Caco-2 (cell line): ENCODE measurements at regions not wholly inside any gene's neighbourhood (a gene's known extent, or its start where the extent isn't known, plus 50 kb on each side); places are given as distances from the start of the nearest gene placed in this dataset.

Experiments
- BruUV-seq: library from RNA; stranded (reverse); fragments of 400-500 nt; replicated peaks from 2 replicates; lab custom pipeline; 2021; lab: Mats Ljungman, UMichigan
- CTCF ChIA-PET: fragments of 300-600 bp; sonication (Branson Sonifier 250); formaldehyde crosslinking; loops from one replicate; lab custom pipeline; 2022; ENCODE audit warnings: antibody characterized with exemption; lab: Charles Lee
- POLR2A ChIA-PET: fragments of 300-600 bp; sonication (Branson Sonifier 250); formaldehyde crosslinking; loops from one replicate; lab custom pipeline; 2022; ENCODE audit warnings: antibody characterized with exemption; lab: Charles Lee
- DNase-seq, 2 experiments: peaks; one replicate each; pipeline versions ENCODE4 v3.0.0 to v3.0.0-alpha.2; 2020 to 2022
- H3K27me3 ChIP-seq: replicated peaks from 2 replicates; pipeline ENCODE4 v1.6.0; 2011; ENCODE audit warnings: low read length; ENCODE audit not compliant: control insufficient read depth, insufficient read depth
- H3K36me3 ChIP-seq: 2 replicates; pipeline ENCODE4 v1.5.1; 2011; ENCODE audit warnings: low read length; ENCODE audit not compliant: control insufficient read depth, insufficient read depth
- H3K4me1 ChIP-seq: fragments of 250-450 bp; sonication (Bioruptor Pico); 2 replicates; pipeline ENCODE4 v1.5.1; 2020; ENCODE audit warnings: mild to moderate bottlenecking
- H3K4me3 ChIP-seq: 2 replicates; pipeline ENCODE4 v1.5.1; 2011; ENCODE audit warnings: low read depth, mild to moderate bottlenecking, control low read depth, low read length
- H3K9me3 ChIP-seq: fragments of 250-450 bp; sonication (Bioruptor Pico); 2 replicates; pipeline ENCODE4 v1.5.1; 2020; ENCODE audit warnings: mild to moderate bottlenecking, moderate library complexity
- H3K27ac Mint-ChIP-seq: one replicate; pipeline ENCODE4 v1.8.0; 2022; ENCODE audit warnings: mixed read lengths; ENCODE audit not compliant: unreplicated experiment
- H3K27me3 Mint-ChIP-seq: one replicate; pipeline ENCODE4 v1.8.0; 2022; ENCODE audit warnings: mixed read lengths; ENCODE audit not compliant: insufficient read depth, unreplicated experiment
- H3K36me3 Mint-ChIP-seq: one replicate; pipeline ENCODE4 v1.8.0; 2022; ENCODE audit warnings: mild to moderate bottlenecking, mixed read lengths; ENCODE audit not compliant: insufficient read depth, unreplicated experiment
- H3K4me1 Mint-ChIP-seq: one replicate; pipeline ENCODE4 v1.8.0; 2022; ENCODE audit warnings: low read depth, mixed read lengths; ENCODE audit not compliant: unreplicated experiment
- H3K4me3 Mint-ChIP-seq: one replicate; pipeline ENCODE4 v1.8.0; 2022; ENCODE audit warnings: mild to moderate bottlenecking, moderate library complexity, mixed read lengths; ENCODE audit not compliant: unreplicated experiment
- H3K9me3 Mint-ChIP-seq: one replicate; pipeline ENCODE4 v1.8.0; 2022; ENCODE audit warnings: mixed read lengths; ENCODE audit not compliant: unreplicated experiment
- intact Hi-C: fragments of 100-400 bp; cut with micrococcal nuclease; formaldehyde crosslinking; loops from one replicate; pipeline ENCODE4 v1.10.0; 2022; ENCODE audit not compliant: unreplicated experiment
- TF ChIP-seq, protein P1 (sequence below), 2 experiments: fragments of 200-600 bp in 1 of 2; IDR thresholded peaks; 1 replicate in 1 of 2; 2 replicates in 1 of 2; pipeline versions ENCODE4 v1.5.1 to v1.8.0; 2011 to 2022; ENCODE audit warnings: antibody characterized with exemption in 1 of 2, control low read depth in 1 of 2, inconsistent platforms in 1 of 2, low read depth in 1 of 2, low read length in 1 of 2, mild to moderate bottlenecking in 1 of 2, moderate library complexity in 1 of 2; ENCODE audit not compliant: insufficient read depth in 1 of 2, severe bottlenecking in 1 of 2, unreplicated experiment in 1 of 2

DNA sequence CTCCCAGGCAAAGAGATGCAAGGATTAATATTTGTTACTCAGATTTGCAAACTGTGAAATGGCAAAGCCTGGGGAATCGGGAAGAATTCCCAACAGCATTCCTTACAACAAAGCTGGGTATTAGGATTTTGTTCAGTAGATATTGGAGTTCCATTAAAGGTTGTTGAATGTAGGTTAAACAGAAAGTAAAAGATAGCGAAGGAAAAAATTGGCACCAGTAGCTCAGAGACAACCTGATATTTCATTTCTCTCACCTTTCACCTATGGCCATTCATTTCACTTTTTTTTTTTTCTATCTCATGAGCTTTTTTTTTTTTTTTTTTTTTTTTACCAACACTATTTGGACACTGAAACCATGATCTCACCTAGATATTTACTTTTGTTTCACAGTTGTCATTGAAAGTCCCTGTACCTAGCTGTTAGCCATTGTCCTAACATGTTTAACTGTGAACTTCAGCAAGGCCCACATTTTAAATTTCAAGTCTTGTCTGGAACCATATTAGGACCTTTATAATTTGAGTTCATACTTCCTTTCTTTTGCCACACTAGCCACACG is 552.5 kb downstream of the HAO1 start:
- H3K36me3 Mint-ChIP-seq, result no peaks in the 10 kb centered on the region
- intact Hi-C loops, result no loop called here
- Histone ChIP-seq H3K4me3 (no peak overlapping the region), H3K27me3 (no peaks in the 10 kb centered on the region), H3K4me1 (no peaks in the 10 kb centered on the region), H3K36me3 (no peaks in the 10 kb centered on the region), H3K9me3 (no peaks in the 10 kb centered on the region)
- peaks cover 15% of the 10 kb centered on the region for H3K27me3 Mint-ChIP-seq
- POLR2A ChIA-PET, result no interaction called here
- no peaks in the 10 kb centered on the region for H3K9me3 Mint-ChIP-seq
- no TSS peak for BruUV-seq
- DNase-seq, result no peak
- no peak overlapping the region for H3K27ac Mint-ChIP-seq
- H3K4me1 Mint-ChIP-seq, result no peaks in the 10 kb centered on the region
- CTCF ChIA-PET, result no interaction called here
- H3K4me3 Mint-ChIP-seq, result no peak overlapping the region
- TF ChIP-seq, protein P1, sequence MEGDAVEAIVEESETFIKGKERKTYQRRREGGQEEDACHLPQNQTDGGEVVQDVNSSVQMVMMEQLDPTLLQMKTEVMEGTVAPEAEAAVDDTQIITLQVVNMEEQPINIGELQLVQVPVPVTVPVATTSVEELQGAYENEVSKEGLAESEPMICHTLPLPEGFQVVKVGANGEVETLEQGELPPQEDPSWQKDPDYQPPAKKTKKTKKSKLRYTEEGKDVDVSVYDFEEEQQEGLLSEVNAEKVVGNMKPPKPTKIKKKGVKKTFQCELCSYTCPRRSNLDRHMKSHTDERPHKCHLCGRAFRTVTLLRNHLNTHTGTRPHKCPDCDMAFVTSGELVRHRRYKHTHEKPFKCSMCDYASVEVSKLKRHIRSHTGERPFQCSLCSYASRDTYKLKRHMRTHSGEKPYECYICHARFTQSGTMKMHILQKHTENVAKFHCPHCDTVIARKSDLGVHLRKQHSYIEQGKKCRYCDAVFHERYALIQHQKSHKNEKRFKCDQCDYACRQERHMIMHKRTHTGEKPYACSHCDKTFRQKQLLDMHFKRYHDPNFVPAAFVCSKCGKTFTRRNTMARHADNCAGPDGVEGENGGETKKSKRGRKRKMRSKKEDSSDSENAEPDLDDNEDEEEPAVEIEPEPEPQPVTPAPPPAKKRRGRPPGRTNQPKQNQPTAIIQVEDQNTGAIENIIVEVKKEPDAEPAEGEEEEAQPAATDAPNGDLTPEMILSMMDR (IDR thresholded peaks at IDR 0.05; ENCODE audit: insufficient read depth in 1 of 2, low read depth in 1 of 2, low read length in 1 of 2, severe bottlenecking in 1 of 2, unreplicated experiment in 1 of 2), result no peak

DNA sequence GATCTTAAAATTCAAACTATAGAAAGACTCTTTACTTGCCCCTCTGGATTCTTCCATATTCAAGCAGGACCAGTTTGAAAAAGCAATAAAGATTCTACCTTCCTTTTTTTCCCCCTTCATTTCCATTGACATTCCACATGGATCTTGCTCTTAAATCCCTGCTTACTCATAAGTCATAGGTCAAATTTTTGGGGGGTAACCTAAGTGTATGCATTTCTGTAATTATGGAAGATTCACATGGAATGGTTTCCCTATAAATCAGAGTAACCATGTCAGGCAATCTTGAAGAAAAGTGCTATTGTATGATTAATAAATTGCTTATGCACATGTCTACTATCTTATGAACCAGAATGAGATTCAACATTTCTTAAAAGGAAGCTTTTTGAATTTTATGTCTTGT is 551.0 kb downstream of the HAO1 start:
- Histone ChIP-seq H3K27me3 (no peaks in the 10 kb centered on the region), H3K36me3 (no peaks in the 10 kb centered on the region), H3K4me3 (no peak overlapping the region), H3K9me3 (no peaks in the 10 kb centered on the region), H3K4me1 (no peaks in the 10 kb centered on the region)
- Mint-ChIP-seq H3K27me3 (peaks cover 15% of the 10 kb centered on the region), H3K4me1 (no peaks in the 10 kb centered on the region), H3K27ac (no peak overlapping the region), H3K9me3 (no peaks in the 10 kb centered on the region), H3K36me3 (no peaks in the 10 kb centered on the region), H3K4me3 (no peak overlapping the region)
- no TSS peak for BruUV-seq
- TF ChIP-seq, protein P1 (IDR thresholded peaks at IDR 0.05; ENCODE audit: insufficient read depth in 1 of 2, low read depth in 1 of 2, low read length in 1 of 2, severe bottlenecking in 1 of 2, unreplicated experiment in 1 of 2), result no peak
- intact Hi-C loops, result no loop called here
- CTCF ChIA-PET, result no interaction called here
- DNase-seq, result no peak
- POLR2A ChIA-PET, result no interaction called here

DNA sequence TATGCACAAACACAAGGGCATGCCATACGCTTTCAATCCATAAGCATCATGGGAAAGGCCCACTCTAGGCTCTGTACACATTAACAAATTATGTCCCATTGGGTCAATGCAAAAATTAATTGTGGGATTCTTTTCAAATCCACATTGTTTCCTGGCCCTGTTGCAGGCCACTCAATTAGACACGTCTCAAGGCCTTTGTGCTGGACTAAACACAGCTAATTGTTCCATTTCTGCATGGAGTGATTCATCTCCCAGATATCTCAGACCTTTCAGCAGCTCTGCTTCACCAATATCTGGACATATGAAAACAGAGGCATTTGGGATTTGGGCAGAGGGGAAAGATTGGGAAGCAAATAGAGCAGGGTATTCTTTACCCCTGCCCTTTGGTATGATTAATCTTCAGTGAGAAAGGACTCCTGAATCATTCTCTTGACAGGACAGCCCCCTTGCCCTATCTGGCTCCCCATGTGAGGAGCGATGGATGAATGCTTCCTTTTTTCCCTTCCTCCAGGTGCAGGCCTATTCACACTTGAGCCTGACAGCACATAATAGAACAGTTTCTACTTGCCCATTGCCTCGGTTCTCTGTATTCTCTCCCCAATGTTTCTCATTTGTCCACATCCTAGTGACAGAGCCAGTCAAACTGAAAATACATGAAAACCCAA is 547.6 kb downstream of the HAO1 start:
- Mint-ChIP-seq H3K27me3 (peaks cover 7% of the 10 kb centered on the region), H3K4me1 (no peaks in the 10 kb centered on the region), H3K4me3 (no peak overlapping the region), H3K27ac (no peak overlapping the region), H3K36me3 (no peaks in the 10 kb centered on the region), H3K9me3 (no peaks in the 10 kb centered on the region)
- TF ChIP-seq, protein P1 (IDR thresholded peaks at IDR 0.05; ENCODE audit: insufficient read depth in 1 of 2, low read depth in 1 of 2, low read length in 1 of 2, severe bottlenecking in 1 of 2, unreplicated experiment in 1 of 2), result no peak
- no peak overlapping the region for H3K4me3 ChIP-seq
- intact Hi-C loops, result no loop called here
- H3K36me3 ChIP-seq, result no peaks in the 10 kb centered on the region
- no peaks in the 10 kb centered on the region for H3K4me1 ChIP-seq
- no peaks in the 10 kb centered on the region for H3K9me3 ChIP-seq
- ChIA-PET CTCF (no interaction called here), POLR2A (no interaction called here)
- DNase-seq, result no peak
- no peaks in the 10 kb centered on the region for H3K27me3 ChIP-seq
- BruUV-seq, result no TSS peak
